HFFc6 (cell line): ENCODE measurements at regions not wholly inside any gene's neighbourhood (a gene's known extent, or its start where the extent isn't known, plus 50 kb on each side); places are given as distances from the start of the nearest gene placed in this dataset.

Experiments
- DNase-seq: peaks from one replicate; pipeline ENCODE4 v3.0.0-alpha.2; 2018
- H3K27ac Mint-ChIP-seq: 2 replicates; pipeline ENCODE4 v1.8.0; 2020; ENCODE audit warnings: mild to moderate bottlenecking, mixed read lengths
- H3K27me3 Mint-ChIP-seq: 2 replicates; pipeline ENCODE4 v1.8.0; 2021; ENCODE audit warnings: mild to moderate bottlenecking, moderate library complexity, mixed read lengths; ENCODE audit not compliant: insufficient read depth
- H3K36me3 Mint-ChIP-seq: 2 replicates; pipeline ENCODE4 v1.8.0; 2021; ENCODE audit warnings: low read depth, mixed read lengths
- H3K4me1 Mint-ChIP-seq: 2 replicates; pipeline ENCODE4 v1.8.0; 2020; ENCODE audit warnings: low read depth, mixed read lengths
- H3K4me3 Mint-ChIP-seq: 2 replicates; pipeline ENCODE4 v1.8.0; 2020; ENCODE audit warnings: mild to moderate bottlenecking, moderate library complexity, mixed read lengths
- H3K9me3 Mint-ChIP-seq: 2 replicates; pipeline ENCODE4 v1.8.0; 2020; ENCODE audit warnings: mild to moderate bottlenecking, mixed read lengths
- CTCF ChIP-seq: fragments of 200-600 bp; sonication (generic); IDR thresholded peaks from 2 replicates; pipeline ENCODE4 v1.5.0; 2021; ENCODE audit warnings: antibody characterized with exemption, mild to moderate bottlenecking

- H3K27me3 Mint-ChIP-seq = no peaks in the 10 kb centered on the region
- H3K36me3 Mint-ChIP-seq = no peaks in the 10 kb centered on the region
- H3K27ac Mint-ChIP-seq = no peak overlapping the region
- H3K4me3 Mint-ChIP-seq = no peak overlapping the region
- H3K4me1 Mint-ChIP-seq = no peaks in the 10 kb centered on the region
- no peak for DNase-seq
- H3K9me3 Mint-ChIP-seq = no peaks in the 10 kb centered on the region
- no peak for TF ChIP-seq CTCF
These were observed 259.4 kb upstream of the CENPE start for GRCh38 chr4:103457566-103457965.

GRCh38 chr4:103451341-103451740 lies 253.2 kb upstream of the CENPE start:
- no peaks in the 10 kb centered on the region for H3K27me3 Mint-ChIP-seq
- no peaks in the 10 kb centered on the region for H3K4me1 Mint-ChIP-seq
- no peak overlapping the region for H3K4me3 Mint-ChIP-seq
- H3K27ac Mint-ChIP-seq = no peak overlapping the region
- TF ChIP-seq CTCF = no peak
- no peak for DNase-seq
- H3K9me3 Mint-ChIP-seq = no peaks in the 10 kb centered on the region
- no peaks in the 10 kb centered on the region for H3K36me3 Mint-ChIP-seq

DNA sequence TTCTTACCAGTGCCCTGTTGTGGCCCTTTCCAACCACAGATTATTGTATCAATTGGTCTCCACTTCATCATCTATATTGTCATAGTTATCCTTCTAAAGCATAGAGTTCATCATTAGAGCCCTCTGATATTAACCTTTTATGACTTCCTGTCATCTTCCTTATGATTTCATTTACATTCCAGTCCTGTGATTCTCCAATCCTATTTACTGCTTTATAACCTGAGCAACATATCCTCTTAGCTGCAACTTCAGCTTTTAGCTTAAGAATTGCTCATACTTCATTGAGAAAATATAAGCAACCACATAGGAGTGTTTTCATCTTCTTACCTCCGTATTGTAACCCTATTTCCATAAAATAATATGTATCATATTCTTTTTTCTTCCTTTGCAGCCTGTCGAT lies 252.6 kb upstream of the CENPE start:
- no peaks in the 10 kb centered on the region for H3K27me3 Mint-ChIP-seq
- H3K27ac Mint-ChIP-seq = no peak overlapping the region
- no peaks in the 10 kb centered on the region for H3K36me3 Mint-ChIP-seq
- DNase-seq = no peak
- no peaks in the 10 kb centered on the region for H3K9me3 Mint-ChIP-seq
- H3K4me3 Mint-ChIP-seq = no peak overlapping the region
- H3K4me1 Mint-ChIP-seq = no peaks in the 10 kb centered on the region
- no peak for TF ChIP-seq CTCF

DNA sequence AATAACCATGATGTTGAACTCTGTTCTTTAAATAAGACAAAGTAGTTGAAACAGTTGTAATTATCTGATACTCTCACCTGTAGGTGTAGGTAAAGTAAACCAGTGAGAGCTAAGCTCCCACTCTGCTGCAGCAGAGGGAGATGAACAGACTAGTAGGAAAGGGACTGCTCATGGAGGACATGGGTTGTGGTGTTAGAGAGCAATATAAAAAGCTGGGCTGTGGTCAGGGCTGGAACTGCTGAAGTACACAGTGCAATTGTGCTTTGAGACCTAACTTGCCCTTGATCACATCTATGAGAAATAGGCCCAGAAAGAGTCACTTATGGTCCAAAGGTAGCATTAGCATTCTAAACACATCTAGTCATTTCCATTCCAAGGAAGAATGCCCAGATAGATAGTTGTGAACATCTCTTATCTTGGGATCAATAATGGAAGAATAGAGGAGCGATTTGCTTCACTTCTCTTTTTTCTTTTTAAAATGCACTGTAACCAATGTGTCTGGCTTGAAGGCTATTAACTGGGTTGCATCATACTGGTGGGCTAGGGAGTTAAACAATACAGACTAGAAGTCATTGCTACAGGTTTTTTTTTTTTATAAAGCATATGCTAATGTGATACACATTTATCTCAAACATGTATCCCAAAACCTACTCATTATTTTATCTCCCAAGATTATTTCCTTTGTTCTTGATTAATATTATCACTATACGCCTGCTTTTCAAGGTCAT lies 251.3 kb upstream of the CENPE start:
- no peaks in the 10 kb centered on the region for H3K36me3 Mint-ChIP-seq
- H3K9me3 Mint-ChIP-seq = no peaks in the 10 kb centered on the region
- no peak for DNase-seq
- H3K4me1 Mint-ChIP-seq = no peaks in the 10 kb centered on the region
- no peak overlapping the region for H3K4me3 Mint-ChIP-seq
- H3K27me3 Mint-ChIP-seq = no peaks in the 10 kb centered on the region
- no peak for TF ChIP-seq CTCF
- no peak overlapping the region for H3K27ac Mint-ChIP-seq

DNA sequence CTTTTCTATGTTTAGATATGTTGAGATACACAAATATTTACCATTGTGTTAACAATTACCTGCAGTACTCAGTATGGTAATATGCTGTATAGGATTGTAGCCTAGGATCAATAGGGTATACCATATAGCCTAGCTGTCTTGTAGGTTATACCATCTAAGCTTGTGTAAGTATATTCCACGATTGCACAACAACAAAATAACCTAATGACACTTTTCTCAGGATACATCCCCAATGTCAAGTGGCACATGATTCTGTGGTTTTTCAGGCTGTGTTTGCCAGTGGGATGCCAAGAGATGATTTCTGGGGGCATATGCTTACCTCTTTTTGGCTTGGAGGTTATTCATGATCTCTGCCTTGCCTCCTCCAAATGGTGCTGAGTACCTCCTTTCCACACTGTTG lies 247.2 kb upstream of the CENPE start:
- no peak overlapping the region for H3K27ac Mint-ChIP-seq
- H3K9me3 Mint-ChIP-seq = no peaks in the 10 kb centered on the region
- no peak for DNase-seq
- H3K27me3 Mint-ChIP-seq = no peaks in the 10 kb centered on the region
- no peak for TF ChIP-seq CTCF
- H3K36me3 Mint-ChIP-seq = no peaks in the 10 kb centered on the region
- H3K4me3 Mint-ChIP-seq = no peak overlapping the region
- H3K4me1 Mint-ChIP-seq = no peaks in the 10 kb centered on the region
